Panc1 (cell line): ENCODE measurements at regions not wholly inside any gene's neighbourhood (a gene's known extent, or its start where the extent isn't known, plus 50 kb on each side); places are given as distances from the start of the nearest gene placed in this dataset.
"Not testable (repeated sequence)": the region's sequence is repeated elsewhere in the genome, so short reads cannot be mapped to it uniquely, and the experiment has no call there.

Experiments used
- ATAC-seq: fragments of 200-7000 bp; cut with Tn5 transposase; 2 replicates; pipeline ENCODE4 v1.9.1; 2020; ENCODE audit warnings: mild to moderate bottlenecking, moderate library complexity
- BruUV-seq: library from RNA; stranded (reverse); fragments of 400-500 nt; replicated peaks from 2 replicates; lab custom pipeline; 2021; lab: Mats Ljungman, UMichigan
- CTCF ChIA-PET: fragments of 300-600 bp; sonication (Branson Sonifier 250); formaldehyde crosslinking; loops from one replicate; lab custom pipeline; 2022; ENCODE audit warnings: antibody characterized with exemption; lab: Charles Lee
- POLR2A ChIA-PET: fragments of 300-600 bp; sonication (Branson Sonifier 250); formaldehyde crosslinking; loops from one replicate; lab custom pipeline; 2022; ENCODE audit warnings: antibody characterized with exemption; lab: Charles Lee
- DNase-seq: peaks from one replicate; pipeline ENCODE4 v3.0.0-alpha.2; 2010; ENCODE audit warnings: low read depth, low spot score
- H3K27ac ChIP-seq: 2 replicates; pipeline ENCODE4 v1.5.1; 2011; ENCODE audit warnings: mild to moderate bottlenecking, low read length, inconsistent platforms
- H3K27me3 ChIP-seq: fragments of 200-500 bp; sonication (Bioruptor generic); 2 replicates; pipeline ENCODE4 v1.6.0; 2014; ENCODE audit warnings: low read length, inconsistent platforms; ENCODE audit not compliant: control insufficient read depth, insufficient read depth
- H3K36me3 ChIP-seq: fragments of 200-500 bp; sonication (Bioruptor generic); 2 replicates; pipeline ENCODE4 v1.5.1; 2014; ENCODE audit warnings: inconsistent platforms, mild to moderate bottlenecking, low read length, moderate library complexity; ENCODE audit not compliant: control insufficient read depth, insufficient read depth
- H3K4me1 ChIP-seq: 2 replicates; pipeline ENCODE4 v1.5.1; 2011; ENCODE audit warnings: inconsistent platforms, mild to moderate bottlenecking, low read length, moderate library complexity; ENCODE audit not compliant: control insufficient read depth, insufficient read depth
- H3K4me3 ChIP-seq, 2 experiments: 2 replicates each; pipeline ENCODE4 v1.5.1; 2011 to 2012; ENCODE audit warnings: low read depth in 2 of 2, low read length in 2 of 2, mild to moderate bottlenecking in 2 of 2, inconsistent platforms in 1 of 2, moderate library complexity in 1 of 2
- H3K9me3 ChIP-seq: fragments of 200-500 bp; sonication (Bioruptor generic); 2 replicates; pipeline ENCODE4 v1.5.1; 2014; ENCODE audit warnings: low read depth, mild to moderate bottlenecking, inconsistent platforms, low read length, moderate library complexity; ENCODE audit not compliant: control insufficient read depth, insufficient read depth
- POLR2AphosphoS5 ChIP-seq: IDR thresholded peaks from 2 replicates; pipeline ENCODE4 v1.6.1; 2012; ENCODE audit warnings: mild to moderate bottlenecking, low read depth, low read length, moderate library complexity
- SIN3A ChIP-seq: IDR thresholded peaks from 2 replicates; pipeline ENCODE4 v1.6.1; 2012; ENCODE audit warnings: low read depth, mild to moderate bottlenecking, low read length, moderate library complexity, borderline replicate concordance; ENCODE audit not compliant: insufficient read depth
- TCF7L2 ChIP-seq: IDR thresholded peaks from 2 replicates; pipeline ENCODE4 v1.6.1; 2011; ENCODE audit warnings: mild to moderate bottlenecking, low read depth, low read length, inconsistent platforms
- in situ Hi-C: cut with HindIII; loops from 2 replicates; pipeline ENCODE4 v1.10.0; 2016; ENCODE audit warnings: low sequenced_read_pairs, low pct_unique_long_range_greater_than_20kb
- intact Hi-C: fragments of 100-400 bp; cut with micrococcal nuclease; formaldehyde crosslinking; loops from one replicate; pipeline ENCODE4 v1.10.0; 2022; ENCODE audit not compliant: unreplicated experiment
- TF ChIP-seq, protein P1 (sequence below): fragments of 450-650 bp; IDR thresholded peaks from 2 replicates; pipeline ENCODE4 v1.5.1; 2017; ENCODE audit warnings: mild to moderate bottlenecking
- TF ChIP-seq, protein P2 (sequence below), 2 experiments: IDR thresholded peaks; 2 replicates each; pipeline ENCODE4 v1.6.1; 2011 to 2012; ENCODE audit warnings: low read depth in 2 of 2, control low read depth in 1 of 2, low read length in 1 of 2, mild to moderate bottlenecking in 1 of 2, moderate library complexity in 1 of 2; ENCODE audit not compliant: insufficient read depth in 1 of 2

DNA sequence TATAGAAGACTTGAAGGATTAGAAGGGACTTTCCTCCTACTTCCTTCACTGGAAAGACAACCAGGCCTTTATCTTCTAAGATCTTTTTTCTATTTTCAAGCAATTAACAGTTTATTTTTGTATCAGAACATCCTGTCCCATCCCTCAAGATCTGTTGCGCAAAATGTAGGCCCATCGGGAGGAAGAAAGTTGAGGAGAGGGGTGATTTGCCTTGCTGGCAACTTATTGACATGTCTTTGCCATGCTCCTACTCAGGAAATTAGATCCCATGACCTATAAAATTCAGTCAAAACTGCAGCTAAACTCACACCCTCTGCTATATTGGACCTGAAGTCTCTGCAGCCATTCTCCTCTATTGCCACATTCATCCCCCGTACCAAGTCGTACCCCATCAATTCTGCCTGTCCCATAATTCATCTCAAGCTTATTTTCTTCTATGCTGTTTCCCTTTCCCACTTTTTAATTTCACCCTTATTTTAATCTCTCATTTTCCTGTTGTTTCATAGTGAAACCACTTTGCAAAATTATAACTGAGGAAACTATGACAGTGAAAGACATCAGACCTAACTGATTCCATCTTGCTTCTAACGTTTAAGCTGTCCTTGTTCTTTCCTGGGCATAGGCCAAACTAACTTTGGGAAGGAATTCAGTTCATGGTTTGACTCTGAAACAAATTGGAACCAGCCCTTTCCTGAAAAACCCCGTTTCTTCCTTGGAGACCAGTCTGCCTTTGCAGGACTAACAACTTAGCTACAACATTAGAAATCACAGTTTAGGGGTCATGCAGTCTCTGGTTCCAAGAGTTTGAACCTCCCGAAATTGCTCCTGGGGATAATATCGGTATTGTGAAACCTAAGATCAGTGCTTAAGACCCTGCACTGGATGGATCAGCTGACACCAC is 195.7 kb upstream of the PTBP2 start:
- intact Hi-C loops, result no loop called here
- CTCF ChIA-PET, result no interaction called here

DNA sequence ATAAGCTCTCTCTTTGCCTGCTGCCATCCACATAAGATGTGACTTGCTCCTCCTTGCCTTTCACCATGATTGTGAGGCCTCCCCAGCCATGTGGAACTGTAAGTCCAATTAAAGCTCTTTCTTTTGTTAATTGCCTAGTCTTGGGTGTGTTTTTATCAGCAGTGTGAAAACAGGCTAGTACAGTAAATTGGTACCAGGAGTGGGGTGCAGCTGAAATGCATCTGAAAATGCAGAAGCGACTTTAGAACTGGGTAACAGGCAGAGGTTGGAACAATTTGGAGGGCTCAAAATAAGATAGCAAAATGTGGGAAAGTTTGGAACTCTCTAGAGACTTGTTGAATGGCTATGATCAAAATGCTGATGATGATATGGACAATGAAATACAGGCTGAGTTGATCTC is 192.9 kb upstream of the PTBP2 start:
- H3K4me1 ChIP-seq, H3K27ac ChIP-seq, H3K27me3 ChIP-seq, ATAC-seq, in situ Hi-C loops, H3K9me3 ChIP-seq, H3K4me3 ChIP-seq, CTCF ChIA-PET, H3K36me3 ChIP-seq, DNase-seq, intact Hi-C loops, POLR2A ChIA-PET, BruUV-seq: not testable (repeated sequence)

More for the DNA sequence above, 195.7 kb upstream of the PTBP2 start:
- BruUV-seq, result no TSS peak
- Histone ChIP-seq H3K9me3 (no peaks in the 10 kb centered on the region; the same call in 1 of the 2 replicates), H3K4me3 (no peak overlapping the region), H3K36me3 (no peaks in the 10 kb centered on the region), H3K27me3 (no peaks in the 10 kb centered on the region), H3K4me1 (no peaks in the 10 kb centered on the region), H3K27ac (no peak overlapping the region)
- ATAC-seq (no peak), DNase-seq (no peak)
- TF ChIP-seq POLR2AphosphoS5 (no peak), TCF7L2 (no peak), SIN3A (no peak)
- TF ChIP-seq, protein P1, sequence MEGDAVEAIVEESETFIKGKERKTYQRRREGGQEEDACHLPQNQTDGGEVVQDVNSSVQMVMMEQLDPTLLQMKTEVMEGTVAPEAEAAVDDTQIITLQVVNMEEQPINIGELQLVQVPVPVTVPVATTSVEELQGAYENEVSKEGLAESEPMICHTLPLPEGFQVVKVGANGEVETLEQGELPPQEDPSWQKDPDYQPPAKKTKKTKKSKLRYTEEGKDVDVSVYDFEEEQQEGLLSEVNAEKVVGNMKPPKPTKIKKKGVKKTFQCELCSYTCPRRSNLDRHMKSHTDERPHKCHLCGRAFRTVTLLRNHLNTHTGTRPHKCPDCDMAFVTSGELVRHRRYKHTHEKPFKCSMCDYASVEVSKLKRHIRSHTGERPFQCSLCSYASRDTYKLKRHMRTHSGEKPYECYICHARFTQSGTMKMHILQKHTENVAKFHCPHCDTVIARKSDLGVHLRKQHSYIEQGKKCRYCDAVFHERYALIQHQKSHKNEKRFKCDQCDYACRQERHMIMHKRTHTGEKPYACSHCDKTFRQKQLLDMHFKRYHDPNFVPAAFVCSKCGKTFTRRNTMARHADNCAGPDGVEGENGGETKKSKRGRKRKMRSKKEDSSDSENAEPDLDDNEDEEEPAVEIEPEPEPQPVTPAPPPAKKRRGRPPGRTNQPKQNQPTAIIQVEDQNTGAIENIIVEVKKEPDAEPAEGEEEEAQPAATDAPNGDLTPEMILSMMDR, result no peak
- TF ChIP-seq, protein P2, sequence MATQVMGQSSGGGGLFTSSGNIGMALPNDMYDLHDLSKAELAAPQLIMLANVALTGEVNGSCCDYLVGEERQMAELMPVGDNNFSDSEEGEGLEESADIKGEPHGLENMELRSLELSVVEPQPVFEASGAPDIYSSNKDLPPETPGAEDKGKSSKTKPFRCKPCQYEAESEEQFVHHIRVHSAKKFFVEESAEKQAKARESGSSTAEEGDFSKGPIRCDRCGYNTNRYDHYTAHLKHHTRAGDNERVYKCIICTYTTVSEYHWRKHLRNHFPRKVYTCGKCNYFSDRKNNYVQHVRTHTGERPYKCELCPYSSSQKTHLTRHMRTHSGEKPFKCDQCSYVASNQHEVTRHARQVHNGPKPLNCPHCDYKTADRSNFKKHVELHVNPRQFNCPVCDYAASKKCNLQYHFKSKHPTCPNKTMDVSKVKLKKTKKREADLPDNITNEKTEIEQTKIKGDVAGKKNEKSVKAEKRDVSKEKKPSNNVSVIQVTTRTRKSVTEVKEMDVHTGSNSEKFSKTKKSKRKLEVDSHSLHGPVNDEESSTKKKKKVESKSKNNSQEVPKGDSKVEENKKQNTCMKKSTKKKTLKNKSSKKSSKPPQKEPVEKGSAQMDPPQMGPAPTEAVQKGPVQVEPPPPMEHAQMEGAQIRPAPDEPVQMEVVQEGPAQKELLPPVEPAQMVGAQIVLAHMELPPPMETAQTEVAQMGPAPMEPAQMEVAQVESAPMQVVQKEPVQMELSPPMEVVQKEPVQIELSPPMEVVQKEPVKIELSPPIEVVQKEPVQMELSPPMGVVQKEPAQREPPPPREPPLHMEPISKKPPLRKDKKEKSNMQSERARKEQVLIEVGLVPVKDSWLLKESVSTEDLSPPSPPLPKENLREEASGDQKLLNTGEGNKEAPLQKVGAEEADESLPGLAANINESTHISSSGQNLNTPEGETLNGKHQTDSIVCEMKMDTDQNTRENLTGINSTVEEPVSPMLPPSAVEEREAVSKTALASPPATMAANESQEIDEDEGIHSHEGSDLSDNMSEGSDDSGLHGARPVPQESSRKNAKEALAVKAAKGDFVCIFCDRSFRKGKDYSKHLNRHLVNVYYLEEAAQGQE (IDR thresholded peaks at IDR 0.05; ENCODE audit: insufficient read depth in 1 of 2, low read depth in 2 of 2, low read length in 1 of 2), result no peak
- POLR2A ChIA-PET, result no interaction called here
- in situ Hi-C loops, result no loop called here

DNA sequence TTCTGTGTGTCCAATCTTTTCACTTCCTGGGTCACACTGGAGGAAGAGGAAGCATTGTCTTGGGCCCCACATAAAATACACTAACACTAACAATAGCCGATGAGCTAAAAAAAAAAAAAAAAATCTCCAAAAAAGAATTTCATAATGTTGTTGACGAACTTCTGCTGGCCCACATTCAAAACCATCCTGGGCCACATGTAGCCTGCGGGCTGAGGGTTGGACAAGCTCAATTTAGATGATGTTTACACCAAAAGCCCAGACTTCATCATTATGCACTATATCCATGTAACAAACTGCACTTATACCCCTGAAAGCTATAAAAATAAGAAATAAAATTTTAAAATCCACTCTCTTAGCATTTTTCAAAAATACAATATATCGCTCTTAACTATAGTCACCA is 187.8 kb upstream of the PTBP2 start:
- no peaks in the 10 kb centered on the region for H3K36me3 ChIP-seq
- no peaks in the 10 kb centered on the region for H3K9me3 ChIP-seq
- ChIA-PET CTCF (no interaction called here), POLR2A (no interaction called here)
- intact Hi-C loops (no loop called here), in situ Hi-C loops (no loop called here)
- TF ChIP-seq, protein P1, result no peak
- no peak for TF ChIP-seq TCF7L2
- no peak for TF ChIP-seq POLR2AphosphoS5
- no peaks in the 10 kb centered on the region for H3K27me3 ChIP-seq
- H3K4me1 ChIP-seq, result no peaks in the 10 kb centered on the region
- no peak overlapping the region for H3K27ac ChIP-seq
- no peak overlapping the region for H3K4me3 ChIP-seq
- no peak for DNase-seq
- no peak for ATAC-seq
- BruUV-seq, result no TSS peak
